Keratinocyte (primary cell): ENCODE measurements at regions not wholly inside any gene's neighbourhood (a gene's known extent, or its start where the extent isn't known, plus 50 kb on each side); places are given as distances from the start of the nearest gene placed in this dataset.

ENCODE experiments used
- CTCF ChIP-seq, 3 experiments: IDR thresholded peaks in 1 of 3; conservative IDR thresholded peaks in 1 of 3; optimal IDR thresholded peaks in 1 of 3; 2 replicates in 2 of 3; 3 replicates in 1 of 3; pipeline versions ENCODE3 to v1.5.1; 2011; ENCODE audit warnings: low read length in 3 of 3, mild to moderate bottlenecking in 3 of 3, moderate library complexity in 2 of 3, control low read depth in 1 of 3, inconsistent platforms in 1 of 3; ENCODE audit not compliant: insufficient read depth in 2 of 3; ENCODE audit errors: extremely low read depth in 1 of 3
- EZH2 ChIP-seq: IDR thresholded peaks from one replicate; pipeline ENCODE4 v1.6.1; 2012; ENCODE audit warnings: inconsistent platforms, mild to moderate bottlenecking, low read length, moderate library complexity

- no peak for TF ChIP-seq CTCF (optimal IDR thresholded peaks at IDR 0.05 in 1 of 3, IDR thresholded peaks at IDR 0.05 in 1 of 3, conservative IDR thresholded peaks at IDR 0.05 in 1 of 3; ENCODE audit: extremely low read depth in 1 of 3, insufficient read depth in 2 of 3, low read length in 3 of 3)
- no peak for TF ChIP-seq EZH2
Measured at GRCh38 chr16:54792811-54793210, 137.9 kb upstream of the IRX5 start.
